ENCODE measurements at regions not wholly inside any gene's neighbourhood (a gene's known extent, or its start where the extent isn't known, plus 50 kb on each side); places are given as distances from the start of the nearest gene placed in this dataset.

- H3K27ac ChIP-seq (ENCODE audit: extremely low read depth, low read depth, low read length), result no peak overlapping the region
- ChIA-PET POLR2A (no interaction called here), CTCF (no interaction called here)
- no peaks in the 10 kb centered on the region for H3K9me3 ChIP-seq (ENCODE audit: control insufficient read depth, insufficient read depth, low read depth, low read length)
- TF ChIP-seq ZNF510 (tag by site-specific recombination; IDR thresholded peaks at IDR 0.05; ENCODE audit: insufficient replicate concordance) (no peak), KLF1 (tag by site-specific recombination; IDR thresholded peaks at IDR 0.05) (0 out of 2 replicates have a peak, but pooled peaks have one; percentile 36), ZBTB11 (tag by site-specific recombination; conservative IDR thresholded peaks at IDR 0.05; ENCODE audit: low read depth) (no peak), ZBTB8A (tag by site-specific recombination; IDR thresholded peaks at IDR 0.05) (no peak), KLF8 (tag by site-specific recombination; IDR thresholded peaks at IDR 0.05) (no peak), TRIM28 (IDR thresholded peaks at IDR 0.05; ENCODE audit: borderline replicate concordance, low read length) (peak; percentile 34; the same call in 1 of the 2 replicates), ZNF626 (tag by site-specific recombination; IDR thresholded peaks at IDR 0.05) (no peak), ZNF514 (tag by site-specific recombination; IDR thresholded peaks at IDR 0.05) (no peak), ZNF449 (tag by site-specific recombination; IDR thresholded peaks at IDR 0.05) (no peak), PATZ1 (tag by site-specific recombination; IDR thresholded peaks at IDR 0.05) (no peak), CTCF (tag by site-specific recombination; IDR thresholded peaks at IDR 0.05) (no peak), ZNF76 (tag by site-specific recombination; IDR thresholded peaks at IDR 0.05; ENCODE audit: borderline replicate concordance, low read depth) (no peak), PRDM4 (tag by site-specific recombination; IDR thresholded peaks at IDR 0.05) (no peak), ZNF704 (tag by site-specific recombination; IDR thresholded peaks at IDR 0.05) (no peak), ZNF10 (tag by site-specific recombination; IDR thresholded peaks at IDR 0.05) (peak; percentile 87), ZNF785 (tag by site-specific recombination; IDR thresholded peaks at IDR 0.05) (no peak), ZNF776 (tag by site-specific recombination; IDR thresholded peaks at IDR 0.05; ENCODE audit: borderline replicate concordance) (no peak), ZNF24 (tag by site-specific recombination; IDR thresholded peaks at IDR 0.05) (peak; percentile 92)
- peak overlapping the region; percentile 16 for H3K4me3 ChIP-seq (ENCODE audit: low read depth, low read length)
- peaks cover 3% of the 10 kb centered on the region; the same call in 1 of the 2 replicates for H3K4me1 ChIP-seq (ENCODE audit: control insufficient read depth, insufficient read depth, low read length)
- no peaks in the 10 kb centered on the region for H3K36me3 ChIP-seq (ENCODE audit: control insufficient read depth in 2 of 2, insufficient read depth in 1 of 2, low read length in 2 of 2)
Observed at GRCh38 chr16:50467559-50467942, 80.6 kb upstream of the NKD1 start.

All from HEK293 (cell line).